Aorta (tissue), 5 donors: ENCODE measurements at regions not wholly inside any gene's neighbourhood (a gene's known extent, or its start where the extent isn't known, plus 50 kb on each side); places are given as distances from the start of the nearest gene placed in this dataset.

ENCODE experiments used
- ATAC-seq: fragments of 200-7000 bp; cut with Tn5 transposase; one replicate; pipeline ENCODE4 v1.9.1; 2022; ENCODE audit warnings: moderate library complexity; ENCODE audit not compliant: low FRiP score
- DNase-seq, 2 donors: peaks; one replicate each; pipeline ENCODE4 v3.0.0-alpha.2; 2020
- H3K27ac ChIP-seq, 2 donors: one replicate each; pipeline ENCODE4 v1.5.1; 2013; ENCODE audit warnings: low read length in 2 of 2, mild to moderate bottlenecking in 2 of 2, moderate library complexity in 2 of 2, control low read depth in 1 of 2, inconsistent platforms in 1 of 2, low read depth in 1 of 2
- H3K27me3 ChIP-seq, 2 donors: one replicate each; pipeline ENCODE4 v1.6.1; 2013; ENCODE audit warnings: control low read depth in 1 of 2, low read length in 1 of 2, mild to moderate bottlenecking in 1 of 2, moderate library complexity in 1 of 2; ENCODE audit not compliant: insufficient read depth in 2 of 2, control insufficient read depth in 1 of 2
- H3K36me3 ChIP-seq, 2 donors: one replicate each; pipeline ENCODE4 v1.6.1; 2013; ENCODE audit warnings: control low read depth in 1 of 2, low read length in 1 of 2, mild to moderate bottlenecking in 1 of 2; ENCODE audit not compliant: insufficient read depth in 2 of 2, control insufficient read depth in 1 of 2
- H3K4me1 ChIP-seq, 2 donors: one replicate each; pipeline ENCODE4 v1.6.1; 2013; ENCODE audit warnings: low read length in 2 of 2, control low read depth in 1 of 2, mild to moderate bottlenecking in 1 of 2, moderate library complexity in 1 of 2; ENCODE audit not compliant: insufficient read depth in 2 of 2, control insufficient read depth in 1 of 2
- H3K4me3 ChIP-seq, 2 donors: one replicate each; pipeline ENCODE4 v1.5.1; 2013; ENCODE audit warnings: low read length in 2 of 2, control low read depth in 1 of 2, mild to moderate bottlenecking in 1 of 2
- H3K9me3 ChIP-seq: one replicate; pipeline ENCODE4 v1.6.1; 2013; ENCODE audit warnings: mild to moderate bottlenecking, low read length; ENCODE audit not compliant: control insufficient read depth
- WGBS, 2 donors: extraction: QIAGEN DNeasy Blood & Tissue Kit; methylation state at CpG; one replicate each; pipeline ENCODE4 v1.1.7; 2013; 5-methylcytosine and 5-hydroxymethylcytosine counted together
- intact Hi-C, 2 donors: fragments of 100-400 bp; cut with DNase I; formaldehyde crosslinking; loops; one replicate each; pipeline versions ENCODE4 v1.14.2 to v1.15.0; 2022
- donor health status: healthy with polysubstance abuse.
- donor health status: Bipolar disorder and iron deficiency.
- donor health status: DM: no; HTN: no; CAD: no.
- donor health status: DM: no; HTN: no; CAD: no.
- donor health status: DM: yes; HTN: yes; CAD: no.

DNA sequence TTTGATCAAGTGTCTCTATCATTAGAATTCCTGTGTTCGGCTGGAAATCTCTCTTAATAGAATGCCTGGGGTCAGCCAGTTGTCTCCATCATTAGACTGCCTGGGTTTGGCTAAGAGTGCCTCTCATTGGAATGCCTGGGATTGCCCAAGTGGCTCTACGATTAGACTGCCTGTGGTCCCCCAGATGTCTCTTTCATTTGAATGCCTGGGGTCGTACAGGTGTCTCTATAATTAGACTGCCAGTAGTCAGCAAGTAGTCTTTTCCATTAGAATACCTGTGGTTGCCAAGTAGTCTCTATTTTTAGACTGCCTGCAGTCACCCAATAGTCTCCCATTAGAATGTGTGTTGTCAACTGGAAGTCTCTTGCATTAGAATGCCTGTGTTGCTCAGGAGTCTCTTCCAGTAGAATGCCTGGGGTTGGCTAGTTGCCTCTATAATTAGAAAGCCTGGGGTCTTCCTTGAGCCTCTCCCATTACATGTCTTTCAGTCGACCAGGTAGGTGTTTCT, 1523.2 kb downstream of the UQCRFS1 start:
- H3K4me1 ChIP-seq = no peaks in the 10 kb centered on the region
- no peaks in the 10 kb centered on the region for H3K27me3 ChIP-seq
- DNase-seq (no peak), ATAC-seq (no peak)
- no peak overlapping the region for H3K27ac ChIP-seq
- H3K4me3 ChIP-seq = no peak overlapping the region
- intact Hi-C loops = no loop called here
- peaks cover 15% of the 10 kb centered on the region for H3K9me3 ChIP-seq
- no peaks in the 10 kb centered on the region for H3K36me3 ChIP-seq
- 49% methylated on average over 4 of the region's 4 CpGs for WGBS, 2 donors

DNA sequence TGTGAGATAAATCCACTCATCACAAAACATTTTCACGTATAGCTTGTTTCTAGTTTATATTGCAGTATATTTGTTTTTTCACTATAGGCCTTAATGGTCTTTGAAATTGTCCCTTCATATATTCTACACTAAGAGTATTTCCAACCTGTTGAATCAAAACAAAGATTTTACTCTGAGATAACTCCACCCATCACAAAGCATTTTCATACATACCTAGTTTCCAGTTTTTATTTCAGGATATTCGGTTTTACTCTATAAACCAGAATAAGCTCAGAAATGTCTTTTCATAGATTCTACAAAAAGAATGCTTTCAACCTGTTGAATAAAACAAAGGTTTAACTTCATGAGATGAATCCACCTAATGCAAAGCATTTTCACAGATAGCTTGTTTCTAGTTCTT, 1528.7 kb downstream of the UQCRFS1 start:
- DNase-seq = no peak
- no peak for ATAC-seq
- H3K27me3 ChIP-seq = no peaks in the 10 kb centered on the region
- no peak overlapping the region for H3K27ac ChIP-seq
- no peaks in the 10 kb centered on the region for H3K36me3 ChIP-seq
- no peak overlapping the region for H3K4me3 ChIP-seq
- no peaks in the 10 kb centered on the region for H3K4me1 ChIP-seq
- intact Hi-C loops = no loop called here
- H3K9me3 ChIP-seq = no peaks in the 10 kb centered on the region
- WGBS, 2 donors = 65 to 83% methylated on average over 2 of the region's 2 CpGs

DNA sequence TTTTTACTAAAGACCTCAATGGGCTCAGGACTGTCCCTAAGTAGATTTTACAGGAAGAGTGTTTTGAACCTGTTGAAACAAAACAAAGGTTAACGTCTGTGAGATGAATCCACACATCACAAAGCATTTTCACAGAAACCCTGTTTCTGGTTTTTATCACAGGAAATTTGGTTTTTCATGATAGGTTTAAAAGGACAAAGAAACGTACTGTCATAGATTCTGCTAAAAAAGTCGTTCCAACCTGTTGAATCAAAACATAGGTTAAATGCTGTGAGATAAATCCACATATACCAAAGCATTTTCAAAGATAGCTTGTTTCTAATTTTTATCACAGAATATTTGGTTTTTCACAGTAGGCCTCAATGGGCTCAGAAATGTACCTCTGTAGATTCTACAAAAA, 1531.0 kb downstream of the UQCRFS1 start:
- 50 to 62% methylated on average over 3 of the region's 3 CpGs for WGBS, 2 donors
- DNase-seq (no peak), ATAC-seq (no peak)
- Histone ChIP-seq H3K36me3 (no peaks in the 10 kb centered on the region), H3K27me3 (no peaks in the 10 kb centered on the region), H3K9me3 (no peaks in the 10 kb centered on the region), H3K4me1 (no peaks in the 10 kb centered on the region), H3K4me3 (no peak overlapping the region), H3K27ac (no peak overlapping the region)
- intact Hi-C loops = no loop called here

DNA sequence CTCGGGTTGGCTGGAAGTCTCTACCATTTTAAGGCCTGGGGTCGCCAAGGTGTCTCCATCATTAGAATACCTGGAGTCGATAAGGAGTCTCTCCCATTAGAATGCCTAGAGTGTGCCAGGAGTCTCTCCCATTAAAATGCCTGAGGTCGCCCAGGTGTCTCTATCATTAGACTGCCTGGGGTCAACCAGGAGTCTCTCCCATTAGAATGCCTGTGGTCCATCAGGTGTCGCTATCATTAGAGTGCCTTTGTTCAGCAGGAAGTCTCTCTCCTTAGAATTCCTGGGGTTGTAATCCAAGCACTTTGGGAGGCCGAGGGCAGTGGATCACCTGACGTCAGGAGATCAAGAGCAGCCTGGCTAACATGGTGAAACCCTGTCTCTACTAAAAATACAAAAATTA, 1533.0 kb downstream of the UQCRFS1 start:
- intact Hi-C loops = no loop called here
- H3K36me3 ChIP-seq = no peaks in the 10 kb centered on the region
- H3K27me3 ChIP-seq = no peaks in the 10 kb centered on the region
- no peak overlapping the region for H3K4me3 ChIP-seq
- ATAC-seq = no peak
- WGBS, 2 donors = 65 to 72% methylated on average over 7 of the region's 7 CpGs
- H3K9me3 ChIP-seq = no peaks in the 10 kb centered on the region
- H3K4me1 ChIP-seq = no peaks in the 10 kb centered on the region
- no peak overlapping the region for H3K27ac ChIP-seq
- no peak for DNase-seq

DNA sequence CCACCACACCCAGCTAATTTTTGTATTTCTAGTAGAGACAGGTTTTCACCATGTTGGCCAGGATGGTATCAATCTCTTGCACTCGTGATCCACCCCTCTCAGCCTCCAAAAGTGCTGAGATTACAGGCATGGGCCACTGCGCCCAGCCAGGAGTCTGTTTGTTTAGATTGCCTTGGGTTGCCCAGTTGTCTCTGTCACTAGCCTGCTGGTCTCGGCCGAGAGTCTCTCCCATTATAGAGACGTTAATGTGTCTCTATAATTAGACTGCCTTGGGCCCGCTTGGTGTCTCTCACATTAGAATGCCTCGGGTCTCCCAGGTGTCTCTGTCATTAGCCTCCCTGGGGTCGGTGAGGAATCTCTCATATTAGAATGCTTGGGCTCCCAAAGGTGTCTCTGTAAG, 1533.6 kb downstream of the UQCRFS1 start:
- Histone ChIP-seq H3K27ac (no peak overlapping the region), H3K4me3 (no peak overlapping the region), H3K27me3 (no peaks in the 10 kb centered on the region), H3K36me3 (no peaks in the 10 kb centered on the region), H3K4me1 (no peaks in the 10 kb centered on the region), H3K9me3 (no peaks in the 10 kb centered on the region)
- 66 to 77% methylated on average over 8 of the region's 8 CpGs for WGBS, 2 donors
- intact Hi-C loops = no loop called here
- ATAC-seq = no peak
- no peak for DNase-seq

DNA sequence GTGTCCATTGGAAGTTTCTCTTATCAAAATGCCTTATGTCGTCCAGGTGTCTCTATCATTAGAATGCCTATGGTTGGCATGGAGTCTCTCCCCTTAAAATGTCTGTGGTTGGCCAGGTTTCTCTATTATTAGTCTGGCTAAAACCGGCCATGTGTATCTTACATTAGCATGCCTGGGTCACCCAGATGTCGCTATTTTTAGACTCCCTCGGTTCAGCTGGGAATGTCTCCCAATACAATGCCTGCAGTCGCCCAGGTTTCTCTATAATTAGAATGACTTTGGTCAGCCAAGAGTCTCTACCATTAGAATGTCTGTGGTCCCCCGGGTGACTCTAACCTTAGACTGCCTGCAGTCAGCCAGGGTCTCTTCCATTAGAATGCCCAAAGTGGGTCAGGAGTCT, 1536.1 kb downstream of the UQCRFS1 start:
- WGBS, 2 donors = 45 to 53% methylated on average over 6 of the region's 6 CpGs
- DNase-seq (no peak), ATAC-seq (no peak)
- intact Hi-C loops = no loop called here
- Histone ChIP-seq H3K4me3 (no peak overlapping the region), H3K36me3 (no peaks in the 10 kb centered on the region), H3K27ac (no peak overlapping the region), H3K27me3 (no peaks in the 10 kb centered on the region), H3K4me1 (no peaks in the 10 kb centered on the region), H3K9me3 (no peaks in the 10 kb centered on the region)

DNA sequence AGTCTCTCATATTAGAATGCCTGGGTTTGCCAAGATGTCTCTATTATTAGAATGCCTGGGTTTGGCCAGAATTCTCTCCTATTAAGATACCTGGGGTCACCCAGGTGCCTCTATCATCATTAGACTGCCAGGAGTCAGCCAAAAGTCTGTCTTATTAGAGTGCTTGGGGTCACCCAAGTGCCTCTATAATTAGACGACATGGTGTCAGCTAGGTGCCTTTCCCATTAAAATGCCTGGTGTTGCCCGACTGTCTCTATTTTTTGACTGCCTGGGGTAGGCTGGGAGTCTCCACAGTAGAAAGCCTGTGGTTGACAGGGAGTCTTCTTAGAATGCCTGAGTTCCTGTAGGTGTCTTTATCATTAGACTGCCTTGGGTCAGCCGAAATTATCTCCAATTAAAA, 1536.6 kb downstream of the UQCRFS1 start:
- Histone ChIP-seq H3K4me1 (no peaks in the 10 kb centered on the region), H3K4me3 (no peak overlapping the region), H3K27me3 (no peaks in the 10 kb centered on the region), H3K36me3 (no peaks in the 10 kb centered on the region), H3K9me3 (peaks cover 1% of the 10 kb centered on the region), H3K27ac (no peak overlapping the region)
- intact Hi-C loops = no loop called here
- WGBS, 2 donors = 73 to 76% methylated on average over 3 of the region's 3 CpGs
- DNase-seq = no peak
- no peak for ATAC-seq

DNA sequence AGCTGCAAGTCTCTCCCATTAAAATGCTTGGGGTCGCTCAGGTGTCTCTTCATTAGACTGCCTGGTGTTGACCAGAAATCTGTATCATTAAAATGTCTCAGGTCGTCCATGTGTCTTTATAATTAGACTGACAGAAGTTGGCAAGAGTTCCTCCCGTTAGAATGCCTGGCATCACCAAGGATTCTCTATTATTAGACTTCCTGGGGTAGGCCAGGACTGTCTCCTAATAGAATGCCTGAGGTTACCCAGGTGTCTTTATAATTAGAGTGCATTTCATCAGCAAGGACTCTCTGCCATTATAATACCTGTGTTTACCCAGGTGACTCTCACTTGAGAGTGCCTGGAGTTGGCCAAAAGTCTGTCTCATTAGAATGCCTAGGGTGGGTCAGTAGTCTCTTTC, 1537.2 kb downstream of the UQCRFS1 start:
- WGBS, 2 donors = 37 to 42% methylated on average over 3 of the region's 3 CpGs
- intact Hi-C loops = no loop called here
- Histone ChIP-seq H3K9me3 (peaks cover 2% of the 10 kb centered on the region), H3K27me3 (no peaks in the 10 kb centered on the region), H3K4me3 (no peak overlapping the region), H3K4me1 (no peaks in the 10 kb centered on the region), H3K36me3 (no peaks in the 10 kb centered on the region), H3K27ac (no peak overlapping the region)
- DNase-seq = no peak
- ATAC-seq = no peak

DNA sequence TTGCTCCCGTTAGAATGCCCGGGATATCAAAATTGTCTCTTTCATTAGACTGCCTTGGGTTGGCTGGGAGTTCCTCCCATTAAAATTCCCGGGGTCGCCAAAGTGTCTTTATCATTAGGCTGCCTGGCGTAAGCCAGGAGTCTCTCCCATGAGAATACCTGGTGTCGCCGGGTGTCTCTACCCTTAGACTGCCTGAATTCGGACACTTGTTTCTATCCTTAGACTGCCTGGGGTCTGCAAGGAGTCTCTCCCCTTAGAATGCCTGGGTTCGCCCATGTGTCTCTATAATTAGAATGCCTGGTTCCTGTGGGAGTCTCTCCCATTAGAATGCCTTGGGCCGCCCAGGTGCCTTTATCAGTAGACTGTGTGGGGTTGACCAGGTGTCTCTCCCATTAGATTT, 1538.2 kb downstream of the UQCRFS1 start:
- intact Hi-C loops = no loop called here
- no peaks in the 10 kb centered on the region for H3K4me1 ChIP-seq
- DNase-seq (no peak), ATAC-seq (no peak)
- H3K36me3 ChIP-seq = no peaks in the 10 kb centered on the region
- no peak overlapping the region for H3K4me3 ChIP-seq
- peaks cover 2% of the 10 kb centered on the region for H3K9me3 ChIP-seq
- 71 to 83% methylated on average over 10 of the region's 10 CpGs for WGBS, 2 donors
- no peak overlapping the region for H3K27ac ChIP-seq
- H3K27me3 ChIP-seq = no peaks in the 10 kb centered on the region
